B cell (primary cell): ENCODE measurements at regions not wholly inside any gene's neighbourhood (a gene's known extent, or its start where the extent isn't known, plus 50 kb on each side); places are given as distances from the start of the nearest gene placed in this dataset.

ENCODE experiments used
- ATAC-seq: fragments of 200-7000 bp; cut with Tn5 transposase; one replicate; pipeline ENCODE4 v1.10.0; 2021; ENCODE audit warnings: low read depth, mild to moderate bottlenecking, moderate number of reproducible peaks, moderate library complexity
- CTCF ChIA-PET: fragments of 350-600 bp; sonication (Branson Sonifier 250); formaldehyde crosslinking; loops from one replicate; lab custom pipeline; 2021; ENCODE audit warnings: antibody characterized with exemption, inconsistent platforms; lab: Charles Lee
- POLR2A ChIA-PET: fragments of 350-600 bp; sonication (Branson Sonifier 250); formaldehyde crosslinking; loops from one replicate; lab custom pipeline; 2021; ENCODE audit warnings: antibody characterized with exemption; lab: Charles Lee
- DNase-seq: peaks from one replicate; pipeline ENCODE4 v3.0.0; 2013
- H2AFZ ChIP-seq: 2 replicates; pipeline ENCODE4 v1.6.1; 2012; ENCODE audit warnings: mild to moderate bottlenecking, low read depth, low read length; ENCODE audit not compliant: insufficient read depth, poor library complexity, severe bottlenecking
- H3K27ac ChIP-seq, 2 donors: 1 replicate in 1 of 2; 2 replicates in 1 of 2; pipeline ENCODE4 v1.5.1; 2012 to 2013; ENCODE audit warnings: low read length in 2 of 2, mild to moderate bottlenecking in 2 of 2, moderate library complexity in 1 of 2
- H3K27me3 ChIP-seq, 4 experiments: fragments of 200-600 bp in 1 of 4; sonication (generic) in 1 of 4; replicated peaks in 1 of 4; 1 replicate in 2 of 4; 2 replicates in 2 of 4; pipeline versions ENCODE4 v1.6.1 to v1.7.0; 2013 to 2016; ENCODE audit warnings: low read length in 3 of 4, mild to moderate bottlenecking in 2 of 4, mixed read lengths in 1 of 4, moderate library complexity in 1 of 4; ENCODE audit not compliant: insufficient read depth in 4 of 4, control insufficient read depth in 3 of 4; ENCODE audit errors: control extremely low read depth in 1 of 4
- H3K36me3 ChIP-seq, 2 experiments: replicated peaks in 1 of 2; 1 replicate in 1 of 2; 2 replicates in 1 of 2; pipeline versions ENCODE4 v1.6.1 to v1.7.1; 2013; ENCODE audit warnings: low read length in 1 of 2; ENCODE audit not compliant: insufficient read depth in 2 of 2, control insufficient read depth in 1 of 2; ENCODE audit errors: control extremely low read depth in 1 of 2, extremely low read depth in 1 of 2
- H3K4me1 ChIP-seq, 2 donors: fragments of 200-600 bp in 1 of 2; sonication (generic) in 1 of 2; 1 replicate in 1 of 2; 2 replicates in 1 of 2; pipeline versions ENCODE4 v1.5.1 to v1.6.1; 2013 to 2017; ENCODE audit warnings: low read length in 2 of 2; ENCODE audit not compliant: control insufficient read depth in 2 of 2, insufficient read depth in 2 of 2
- H3K4me2 ChIP-seq: replicated peaks from 2 replicates; pipeline ENCODE3; 2012; ENCODE audit warnings: mild to moderate bottlenecking, low read depth, low read length; ENCODE audit not compliant: poor library complexity, severe bottlenecking
- H3K4me3 ChIP-seq, 5 experiments: fragments of 200-600 bp in 1 of 5; sonication (generic) in 1 of 5; 1 replicate in 3 of 5; 2 replicates in 2 of 5; pipeline versions ENCODE4 v1.5.1 to v1.7.0; 2011 to 2016; ENCODE audit warnings: low read length in 4 of 5, mild to moderate bottlenecking in 4 of 5, low read depth in 2 of 5, control low read depth in 1 of 5, moderate library complexity in 1 of 5; ENCODE audit not compliant: insufficient read depth in 1 of 5; ENCODE audit errors: control extremely low read depth in 1 of 5, extremely low read depth in 1 of 5
- H3K79me2 ChIP-seq: fragments of 200-600 bp; sonication (generic); one replicate; pipeline ENCODE4 v1.6.0; 2016; ENCODE audit warnings: low read length; ENCODE audit not compliant: control insufficient read depth, insufficient read depth
- H3K9ac ChIP-seq: fragments of 200-600 bp; sonication (generic); 2 replicates; pipeline ENCODE4 v1.6.1; 2017; ENCODE audit warnings: mild to moderate bottlenecking, low read length, moderate library complexity
- H3K9me3 ChIP-seq, 3 donors: one replicate each; pipeline versions ENCODE4 v1.6.1 to v1.7.1; 2013; ENCODE audit warnings: low read length in 2 of 3; ENCODE audit not compliant: control insufficient read depth in 2 of 3, insufficient read depth in 1 of 3; ENCODE audit errors: control extremely low read depth in 1 of 3
- H4K20me1 ChIP-seq: 2 replicates; pipeline ENCODE4 v1.6.0; 2012; ENCODE audit warnings: mild to moderate bottlenecking, low read length; ENCODE audit not compliant: insufficient read depth, control insufficient read depth, poor library complexity, severe bottlenecking
- H3K27ac Mint-ChIP-seq: one replicate; pipeline ENCODE4 v1.8.0; 2021; ENCODE audit warnings: mixed read lengths
- H3K27me3 Mint-ChIP-seq: one replicate; pipeline ENCODE4 v1.8.0; 2021; ENCODE audit warnings: mixed read lengths
- H3K4me1 Mint-ChIP-seq: one replicate; pipeline ENCODE4 v1.8.0; 2021; ENCODE audit warnings: mixed read lengths
- H3K4me3 Mint-ChIP-seq: one replicate; pipeline ENCODE4 v1.8.0; 2021; ENCODE audit warnings: mixed read lengths
- H3K9me3 Mint-ChIP-seq: one replicate; pipeline ENCODE4 v1.8.0; 2022; ENCODE audit warnings: mixed read lengths; ENCODE audit not compliant: insufficient read depth
- CTCF ChIP-seq: fragments of 200-600 bp; IDR thresholded peaks from one replicate; pipeline ENCODE4 v1.8.0; 2022; ENCODE audit warnings: antibody characterized with exemption, mild to moderate bottlenecking
- EZH2 ChIP-seq: IDR thresholded peaks from 2 replicates; pipeline ENCODE4 v1.6.1; 2012; ENCODE audit warnings: borderline replicate concordance, low read depth, mild to moderate bottlenecking, moderate library complexity, low read length; ENCODE audit not compliant: insufficient read depth, poor library complexity, severe bottlenecking
- WGBS: methylation state at CpG from one replicate; pipeline ENCODE4 v1.1.5; 2013; ENCODE audit warnings: missing lambda C conversion rate; ENCODE audit not compliant: insufficient coverage; 5-methylcytosine and 5-hydroxymethylcytosine counted together
- intact Hi-C: fragments of 100-400 bp; cut with micrococcal nuclease; formaldehyde crosslinking; loops from one replicate; pipeline ENCODE4 v1.10.0; 2022

- ChIA-PET POLR2A (no interaction called here), CTCF (no interaction called here)
- Mint-ChIP-seq H3K27me3 (peaks cover 2% of the 10 kb centered on the region), H3K4me3 (no peak overlapping the region), H3K27ac (no peak overlapping the region), H3K4me1 (no peaks in the 10 kb centered on the region), H3K9me3 (peaks cover 2% of the 10 kb centered on the region)
- Histone ChIP-seq H3K36me3 (no peaks in the 10 kb centered on the region), H4K20me1 (no peaks in the 10 kb centered on the region), H2AFZ (no peak overlapping the region), H3K4me2 (no peak overlapping the region), H3K4me1 (no peaks in the 10 kb centered on the region), H3K9me3 (no peaks in the 10 kb centered on the region), H3K4me3 (no peak overlapping the region), H3K79me2 (no peaks in the 10 kb centered on the region), H3K27ac (no peak overlapping the region), H3K27me3 (no peaks in the 10 kb centered on the region), H3K9ac (no peak overlapping the region)
- intact Hi-C loops = no loop called here
- ATAC-seq (no peak), DNase-seq (no peak)
- no CpG with 5 or more reads among the region's 2 CpGs for WGBS
- TF ChIP-seq CTCF = no peak
- TF ChIP-seq EZH2 = no peak
Observed at GRCh38 chr20:17017232-17017631, 209.6 kb upstream of the PCSK2 start.

- H3K27me3 ChIP-seq = no peaks in the 10 kb centered on the region
- H3K27ac ChIP-seq = no peak overlapping the region
- Mint-ChIP-seq H3K4me1 (no peaks in the 10 kb centered on the region), H3K4me3 (no peak overlapping the region), H3K27ac (no peak overlapping the region), H3K27me3 (peaks cover 6% of the 10 kb centered on the region), H3K9me3 (peaks cover 1% of the 10 kb centered on the region)
- no peaks in the 10 kb centered on the region for H4K20me1 ChIP-seq
- H3K4me1 ChIP-seq = no peaks in the 10 kb centered on the region
- DNase-seq (no peak), ATAC-seq (no peak)
- ChIA-PET CTCF (no interaction called here), POLR2A (no interaction called here)
- no peak overlapping the region for H3K4me3 ChIP-seq
- no peak overlapping the region for H3K9ac ChIP-seq
- intact Hi-C loops = no loop called here
- TF ChIP-seq CTCF (no peak), EZH2 (no peak)
- no peak overlapping the region for H2AFZ ChIP-seq
- H3K9me3 ChIP-seq = no peaks in the 10 kb centered on the region
- H3K79me2 ChIP-seq = no peaks in the 10 kb centered on the region
- H3K4me2 ChIP-seq = no peak overlapping the region
- no peaks in the 10 kb centered on the region for H3K36me3 ChIP-seq
Observed at GRCh38 chr20:17021481-17021880, 205.4 kb upstream of the PCSK2 start.
